GM23338 (cell line): ENCODE measurements at regions not wholly inside any gene's neighbourhood (a gene's known extent, or its start where the extent isn't known, plus 50 kb on each side); places are given as distances from the start of the nearest gene placed in this dataset.

Experiments used
- ATAC-seq: fragments of 200-7000 bp; cut with Tn5 transposase; 3 replicates; pipeline ENCODE4 v1.9.1; 2020
- DNase-seq: peaks from one replicate; pipeline ENCODE4 v3.0.0-alpha.2; 2015; ENCODE audit warnings: low spot score
- H2AFZ ChIP-seq: fragments of 200-600 bp; sonication (generic); 2 replicates; pipeline ENCODE4 v1.8.0; 2016; ENCODE audit warnings: antibody characterized with exemption, mild to moderate bottlenecking, moderate library complexity
- H3F3A ChIP-seq: fragments of 200-600 bp; sonication (generic); replicated peaks from 2 replicates; pipeline ENCODE4 v1.8.0; 2017; ENCODE audit warnings: antibody characterized with exemption, mixed run types, low read depth
- H3K27ac ChIP-seq: fragments of 200-600 bp; sonication (generic); 2 replicates; pipeline ENCODE4 v1.6.1; 2016; ENCODE audit warnings: low read depth
- H3K27me3 ChIP-seq: fragments of 200-600 bp; sonication (generic); 2 replicates; pipeline ENCODE4 v1.8.0; 2016; ENCODE audit warnings: mild to moderate bottlenecking, mixed run types, moderate library complexity; ENCODE audit not compliant: insufficient read depth
- H3K36me3 ChIP-seq: fragments of 200-600 bp; sonication (generic); 2 replicates; pipeline ENCODE4 v1.8.0; 2016; ENCODE audit warnings: mild to moderate bottlenecking; ENCODE audit not compliant: insufficient read depth
- H3K4me1 ChIP-seq: fragments of 200-600 bp; sonication (generic); 2 replicates; pipeline ENCODE4 v1.8.0; 2016; ENCODE audit warnings: mild to moderate bottlenecking, moderate library complexity; ENCODE audit not compliant: insufficient read depth
- H3K4me2 ChIP-seq: fragments of 200-600 bp; sonication (generic); 2 replicates; pipeline ENCODE4 v1.7.1; 2017; ENCODE audit warnings: mixed run types
- H3K4me3 ChIP-seq: fragments of 200-600 bp; sonication (generic); 2 replicates; pipeline ENCODE4 v1.6.1; 2016; ENCODE audit warnings: mixed run types
- H3K79me2 ChIP-seq: fragments of 200-600 bp; sonication (generic); replicated peaks from 2 replicates; pipeline ENCODE4 v1.8.0; 2017; ENCODE audit warnings: mild to moderate bottlenecking; ENCODE audit not compliant: insufficient read depth
- H3K9me2 ChIP-seq: fragments of 200-600 bp; sonication (generic); 2 replicates; pipeline ENCODE4 v1.8.0; 2017; ENCODE audit not compliant: insufficient read depth
- H4K20me1 ChIP-seq: fragments of 200-600 bp; sonication (generic); replicated peaks from 2 replicates; pipeline ENCODE4 v1.8.0; 2017; ENCODE audit warnings: mild to moderate bottlenecking; ENCODE audit not compliant: insufficient read depth
- H3K27ac Mint-ChIP-seq: 2 replicates; pipeline ENCODE4 v1.8.0; 2020; ENCODE audit warnings: inconsistent platforms, mild to moderate bottlenecking, moderate library complexity, mixed read lengths
- H3K27me3 Mint-ChIP-seq: 3 replicates; pipeline ENCODE4 v1.8.0; 2022; ENCODE audit warnings: low read depth, mild to moderate bottlenecking, moderate library complexity, mixed read lengths, inconsistent platforms; ENCODE audit not compliant: insufficient read depth, poor library complexity
- H3K36me3 Mint-ChIP-seq: 3 replicates; pipeline ENCODE4 v1.8.0; 2021; ENCODE audit warnings: low read depth, mild to moderate bottlenecking, inconsistent platforms, moderate library complexity, mixed read lengths
- H3K4me1 Mint-ChIP-seq: 3 replicates; pipeline ENCODE4 v1.8.0; 2020; ENCODE audit warnings: mild to moderate bottlenecking, inconsistent platforms, mixed read lengths
- H3K4me3 Mint-ChIP-seq: 3 replicates; pipeline ENCODE4 v1.8.0; 2021; ENCODE audit warnings: moderate library complexity, mild to moderate bottlenecking, inconsistent platforms, mixed read lengths
- H3K9me3 Mint-ChIP-seq: 3 replicates; pipeline ENCODE4 v1.8.0; 2020; ENCODE audit warnings: moderate library complexity, mild to moderate bottlenecking, inconsistent platforms, mixed read lengths
- CREB1 ChIP-seq: fragments of 250-450 bp; sonication (Bioruptor Pico); IDR thresholded peaks from 2 replicates; pipeline ENCODE4 v1.5.0; 2020; ENCODE audit warnings: low read depth, mild to moderate bottlenecking, moderate library complexity
- CTCF ChIP-seq, 2 experiments: fragments of 200-600 bp in 1 of 2; sonication (generic) in 1 of 2; conservative IDR thresholded peaks; 2 replicates each; pipeline versions ENCODE4 v1.5.1 to v1.6.1; 2016 to 2017; ENCODE audit warnings: antibody characterized with exemption in 2 of 2, low read depth in 2 of 2, mild to moderate bottlenecking in 2 of 2, moderate library complexity in 1 of 2
- ETS1 ChIP-seq: IDR thresholded peaks from 2 replicates; pipeline ENCODE4 v1.6.1; 2016; ENCODE audit warnings: antibody characterized with exemption
- EZH2 ChIP-seq: fragments of 200-600 bp; sonication (generic); IDR thresholded peaks from one replicate; pipeline ENCODE4 v1.8.0; 2017; ENCODE audit warnings: antibody characterized with exemption, mild to moderate bottlenecking, low read depth; ENCODE audit not compliant: unreplicated experiment
- EZH2phosphoT487 ChIP-seq: fragments of 200-600 bp; sonication (generic); IDR thresholded peaks from one replicate; pipeline ENCODE4 v1.8.1; 2018; ENCODE audit warnings: antibody characterized with exemption; ENCODE audit not compliant: unreplicated experiment
- JUNB ChIP-seq: IDR thresholded peaks from one replicate; pipeline ENCODE4 v1.6.1; 2016; ENCODE audit warnings: antibody characterized with exemption; ENCODE audit not compliant: unreplicated experiment
- NANOG ChIP-seq: IDR thresholded peaks from 2 replicates; pipeline ENCODE4 v1.6.1; 2016; ENCODE audit warnings: antibody characterized with exemption, borderline replicate concordance
- POLR2AphosphoS5 ChIP-seq: IDR thresholded peaks from 2 replicates; pipeline ENCODE4 v1.6.1; 2016; ENCODE audit warnings: antibody characterized with exemption, low read depth
- REST ChIP-seq: IDR thresholded peaks from one replicate; pipeline ENCODE4 v1.6.1; 2018; ENCODE audit warnings: antibody characterized with exemption; ENCODE audit not compliant: unreplicated experiment
- STAT1 ChIP-seq: IDR thresholded peaks from one replicate; pipeline ENCODE4 v1.6.1; 2016; ENCODE audit warnings: antibody characterized with exemption; ENCODE audit not compliant: unreplicated experiment
- ZNF114 ChIP-seq: fragments of 250-450 bp; sonication (Bioruptor Pico); IDR thresholded peaks from 2 replicates; pipeline ENCODE4 v1.5.0; 2020; ENCODE audit warnings: mild to moderate bottlenecking, moderate library complexity
- ZNF331 ChIP-seq: fragments of 250-450 bp; sonication (Bioruptor Pico); IDR thresholded peaks from 2 replicates; pipeline ENCODE4 v1.5.0; 2020; ENCODE audit warnings: low read depth, mild to moderate bottlenecking, moderate library complexity
- ZNF462 ChIP-seq: fragments of 250-450 bp; sonication (Bioruptor Pico); IDR thresholded peaks from 2 replicates; pipeline ENCODE4 v1.5.0; 2020; ENCODE audit warnings: mild to moderate bottlenecking, moderate library complexity

- Histone ChIP-seq H3K4me1 (peaks cover 48% of the 10 kb centered on the region), H2AFZ (no peak overlapping the region), H3K4me2 (no peak overlapping the region), H3K36me3 (no peaks in the 10 kb centered on the region), H3F3A (0 out of 2 replicates have a peak, but pooled peaks cover 3% of the 10 kb centered on the region), H3K27me3 (no peaks in the 10 kb centered on the region), H3K9me2 (no peaks in the 10 kb centered on the region), H3K79me2 (no peaks in the 10 kb centered on the region), H4K20me1 (no peaks in the 10 kb centered on the region), H3K27ac (no peak overlapping the region), H3K4me3 (no peak overlapping the region)
- DNase-seq (no peak), ATAC-seq (no peak)
- H3K36me3 Mint-ChIP-seq = peaks cover 6% of the 10 kb centered on the region
- TF ChIP-seq ZNF462 (CRISPR knock-in tag) (no peak), NANOG (no peak), JUNB (no peak), EZH2phosphoT487 (no peak), CTCF (conservative IDR thresholded peaks at IDR 0.05; ENCODE audit: low read depth in 2 of 2) (no peak), POLR2AphosphoS5 (no peak), ZNF114 (CRISPR knock-in tag) (no peak), CREB1 (no peak), REST (no peak), ZNF331 (CRISPR knock-in tag) (no peak), STAT1 (no peak), EZH2 (no peak), ETS1 (no peak)
- H3K4me3 Mint-ChIP-seq = no peak overlapping the region
- peaks cover 9% of the 10 kb centered on the region for H3K27me3 Mint-ChIP-seq
- peaks cover 43% of the 10 kb centered on the region for H3K4me1 Mint-ChIP-seq
- H3K9me3 Mint-ChIP-seq = peaks cover 5% of the 10 kb centered on the region; the same call in 1 of the 3 replicates
- no peak overlapping the region for H3K27ac Mint-ChIP-seq
Measured at GRCh38 chr4:87908336-87908735, 67.2 kb upstream of the SPP1 start.
